HAP-1 (cell line): ENCODE measurements at regions not wholly inside any gene's neighbourhood (a gene's known extent, or its start where the extent isn't known, plus 50 kb on each side); places are given as distances from the start of the nearest gene placed in this dataset.
"Not testable (repeated sequence)": the region's sequence is repeated elsewhere in the genome, so short reads cannot be mapped to it uniquely, and the experiment has no call there.

Source experiments
- DNase-seq, 2 experiments: peaks; one replicate each; pipeline ENCODE4 v3.0.0-alpha.2; 2016 to 2020; ENCODE audit warnings: low spot score in 2 of 2
- H3K27me3 ChIP-seq: fragments of 250-450 bp; sonication (Bioruptor Pico); 2 replicates; pipeline ENCODE4 v1.5.1; 2020; ENCODE audit warnings: low read depth, mild to moderate bottlenecking, moderate library complexity
- H3K36me3 ChIP-seq: fragments of 250-450 bp; sonication (Bioruptor Pico); replicated peaks from 2 replicates; pipeline ENCODE4 v1.5.1; 2020; ENCODE audit warnings: mild to moderate bottlenecking
- H3K4me1 ChIP-seq: fragments of 250-450 bp; sonication (Bioruptor Pico); 2 replicates; pipeline ENCODE4 v1.5.1; 2020; ENCODE audit warnings: mild to moderate bottlenecking
- H3K4me3 ChIP-seq: fragments of 250-450 bp; sonication (Bioruptor Pico); 2 replicates; pipeline ENCODE4 v1.5.1; 2020; ENCODE audit warnings: mild to moderate bottlenecking, moderate library complexity
- H3K9me3 ChIP-seq: fragments of 250-450 bp; sonication (Bioruptor Pico); 2 replicates; pipeline ENCODE4 v1.5.1; 2020; ENCODE audit warnings: mild to moderate bottlenecking, moderate library complexity
- in situ Hi-C: fragments of 300-500 bp; cut with MboI; formaldehyde crosslinking; loops from 3 replicates; pipeline ENCODE4 v1.14.3; 2020; ENCODE audit warnings: low sequenced_read_pairs, inconsistent platforms, mixed read lengths

- H3K4me1 ChIP-seq = no peaks in the 10 kb centered on the region
- no peaks in the 10 kb centered on the region for H3K27me3 ChIP-seq
- in situ Hi-C loops = no loop called here
- no peak for DNase-seq
- no peaks in the 10 kb centered on the region for H3K36me3 ChIP-seq
- H3K4me3 ChIP-seq = no peak overlapping the region
- no peaks in the 10 kb centered on the region for H3K9me3 ChIP-seq
Observed at GRCh38 chr6:157727629-157728182, 95.3 kb upstream of the SNX9 start.

GRCh38 chr6:157728183-157728881 lies 94.7 kb upstream of the SNX9 start:
- Histone ChIP-seq H3K9me3 (no peaks in the 10 kb centered on the region), H3K4me3 (no peak overlapping the region), H3K27me3 (no peaks in the 10 kb centered on the region), H3K36me3 (no peaks in the 10 kb centered on the region), H3K4me1 (no peaks in the 10 kb centered on the region)
- no peak for DNase-seq
- in situ Hi-C loops = no loop called here

- in situ Hi-C loops = no loop called here
- 0 out of 2 replicates have a peak, but pooled peaks cover 3% of the 10 kb centered on the region for H3K4me1 ChIP-seq
- no peaks in the 10 kb centered on the region for H3K27me3 ChIP-seq
- H3K9me3 ChIP-seq = no peaks in the 10 kb centered on the region
- DNase-seq = no peak
- no peak overlapping the region for H3K4me3 ChIP-seq
- H3K36me3 ChIP-seq = no peaks in the 10 kb centered on the region
Observed at GRCh38 chr6:157731221-157731620, 91.8 kb upstream of the SNX9 start.

GRCh38 chr6:157732007-157732406 lies 91.0 kb upstream of the SNX9 start:
- H3K4me3 ChIP-seq = no peak overlapping the region
- no peaks in the 10 kb centered on the region for H3K9me3 ChIP-seq
- in situ Hi-C loops = no loop called here
- 0 out of 2 replicates have a peak, but pooled peaks cover 3% of the 10 kb centered on the region for H3K4me1 ChIP-seq
- H3K36me3 ChIP-seq = no peaks in the 10 kb centered on the region
- no peaks in the 10 kb centered on the region for H3K27me3 ChIP-seq
- no peak for DNase-seq

GRCh38 chr6:157732416-157733161 lies 90.5 kb upstream of the SNX9 start:
- in situ Hi-C loops = no loop called here
- Histone ChIP-seq H3K36me3 (no peaks in the 10 kb centered on the region), H3K4me1 (0 out of 2 replicates have a peak, but pooled peaks cover 3% of the 10 kb centered on the region), H3K4me3 (no peak overlapping the region), H3K9me3 (no peaks in the 10 kb centered on the region), H3K27me3 (no peaks in the 10 kb centered on the region)
- DNase-seq = no peak

GRCh38 chr6:157736555-157736954 lies 86.5 kb upstream of the SNX9 start:
- H3K27me3 ChIP-seq, H3K36me3 ChIP-seq, H3K9me3 ChIP-seq, in situ Hi-C loops, H3K4me3 ChIP-seq, H3K4me1 ChIP-seq, DNase-seq: not testable (repeated sequence)

- H3K27me3 ChIP-seq = no peaks in the 10 kb centered on the region
- H3K9me3 ChIP-seq = peaks cover 7% of the 10 kb centered on the region
- no peaks in the 10 kb centered on the region for H3K4me1 ChIP-seq
- no peaks in the 10 kb centered on the region for H3K36me3 ChIP-seq
- no peak for DNase-seq
- in situ Hi-C loops = no loop called here
- H3K4me3 ChIP-seq = no peak overlapping the region
Observed at GRCh38 chr6:157741321-157741947, 81.6 kb upstream of the SNX9 start.

GRCh38 chr6:157741948-157742556 lies 81.0 kb upstream of the SNX9 start:
- in situ Hi-C loops = no loop called here
- DNase-seq = no peak
- Histone ChIP-seq H3K9me3 (peaks cover 7% of the 10 kb centered on the region), H3K4me3 (no peak overlapping the region), H3K4me1 (no peaks in the 10 kb centered on the region), H3K36me3 (no peaks in the 10 kb centered on the region), H3K27me3 (no peaks in the 10 kb centered on the region; the same call in none of the 2 replicates)

- Histone ChIP-seq H3K27me3 (peaks cover 4% of the 10 kb centered on the region), H3K4me3 (no peak overlapping the region), H3K9me3 (no peaks in the 10 kb centered on the region), H3K4me1 (no peaks in the 10 kb centered on the region), H3K36me3 (no peaks in the 10 kb centered on the region)
- in situ Hi-C loops = no loop called here
- no peak for DNase-seq
Observed at GRCh38 chr6:157744102-157744601, 78.9 kb upstream of the SNX9 start.

- Histone ChIP-seq H3K4me1 (no peaks in the 10 kb centered on the region), H3K4me3 (no peak overlapping the region), H3K36me3 (no peaks in the 10 kb centered on the region), H3K27me3 (peaks cover 4% of the 10 kb centered on the region), H3K9me3 (peaks cover 6% of the 10 kb centered on the region; the same call in 1 of the 2 replicates)
- in situ Hi-C loops = no loop called here
- DNase-seq = no peak
Observed at GRCh38 chr6:157746897-157747296, 76.1 kb upstream of the SNX9 start.

GRCh38 chr6:157747370-157747769 lies 75.7 kb upstream of the SNX9 start:
- peaks cover 6% of the 10 kb centered on the region; the same call in 1 of the 2 replicates for H3K9me3 ChIP-seq
- H3K27me3 ChIP-seq = peaks cover 4% of the 10 kb centered on the region
- no peak for DNase-seq
- in situ Hi-C loops = no loop called here
- 0 out of 2 replicates have a peak, but pooled peaks cover 2% of the 10 kb centered on the region for H3K4me1 ChIP-seq
- H3K4me3 ChIP-seq = no peak overlapping the region
- H3K36me3 ChIP-seq = no peaks in the 10 kb centered on the region

GRCh38 chr6:157748839-157749571 lies 74.0 kb upstream of the SNX9 start:
- Histone ChIP-seq H3K27me3 (peaks cover 4% of the 10 kb centered on the region), H3K4me1 (peaks cover 13% of the 10 kb centered on the region), H3K9me3 (peaks cover 6% of the 10 kb centered on the region; the same call in 1 of the 2 replicates), H3K4me3 (no peak overlapping the region), H3K36me3 (no peaks in the 10 kb centered on the region)
- in situ Hi-C loops = no loop called here
- DNase-seq = no peak

- in situ Hi-C loops, DNase-seq, H3K27me3 ChIP-seq, H3K4me3 ChIP-seq, H3K9me3 ChIP-seq, H3K36me3 ChIP-seq: not testable (repeated sequence)
- H3K4me1 ChIP-seq = peaks cover 24% of the 10 kb centered on the region
Observed at GRCh38 chr6:157750973-157751372, 72.1 kb upstream of the SNX9 start.
